Spleen (tissue), 11 donors: ENCODE measurements at regions not wholly inside any gene's neighbourhood (a gene's known extent, or its start where the extent isn't known, plus 50 kb on each side); places are given as distances from the start of the nearest gene placed in this dataset.

Experiments
- DNase-seq: peaks from one replicate; pipeline ENCODE4 v3.0.0-alpha.2; 2020
- H3K27ac ChIP-seq, 8 donors: fragments of 200-600 bp; sonication (generic) in 7 of 8; 1 replicate in 4 of 8; 2 replicates in 4 of 8; pipeline versions ENCODE4 v1.5.0 to v1.8.0; 2016 to 2021; ENCODE audit warnings: inconsistent platforms in 4 of 8, mild to moderate bottlenecking in 4 of 8, moderate library complexity in 1 of 8
- H3K27me3 ChIP-seq, 7 donors: fragments of 200-600 bp; sonication (generic) in 6 of 7; replicated peaks in 1 of 7; 1 replicate in 4 of 7; 2 replicates in 3 of 7; pipeline versions ENCODE4 v1.5.0 to v1.8.0; 2016 to 2021; ENCODE audit warnings: inconsistent platforms in 3 of 7, mild to moderate bottlenecking in 1 of 7
- H3K36me3 ChIP-seq, 6 donors: fragments of 200-600 bp; sonication (generic) in 5 of 6; 1 replicate in 4 of 6; 2 replicates in 2 of 6; pipeline versions ENCODE4 v1.5.0 to v1.8.0; 2016 to 2021; ENCODE audit warnings: inconsistent platforms in 2 of 6
- H3K4me1 ChIP-seq, 6 donors: fragments of 200-600 bp; sonication (generic) in 5 of 6; 1 replicate in 3 of 6; 2 replicates in 3 of 6; pipeline versions ENCODE4 v1.5.0 to v1.8.0; 2016 to 2021; ENCODE audit warnings: inconsistent platforms in 3 of 6
- H3K4me3 ChIP-seq, 8 donors: fragments of 200-600 bp; sonication (generic) in 7 of 8; 1 replicate in 4 of 8; 2 replicates in 4 of 8; pipeline versions ENCODE4 v1.5.0 to v1.8.0; 2016 to 2021; ENCODE audit warnings: inconsistent platforms in 4 of 8, mild to moderate bottlenecking in 4 of 8, moderate library complexity in 2 of 8
- H3K9me3 ChIP-seq, 8 donors: fragments of 200-600 bp; sonication (generic) in 7 of 8; 1 replicate in 4 of 8; 2 replicates in 4 of 8; pipeline versions ENCODE4 v1.5.0 to v1.8.0; 2016 to 2021; ENCODE audit warnings: inconsistent platforms in 4 of 8
- POLR2A ChIP-seq, 3 donors: fragments of 450-650 bp; IDR thresholded peaks; one replicate each; pipeline ENCODE4 v1.5.1; 2017; ENCODE audit warnings: antibody characterized with exemption in 3 of 3, mild to moderate bottlenecking in 1 of 3
- POLR2AphosphoS5 ChIP-seq, 3 donors: sonication (generic); formaldehyde crosslinking; IDR thresholded peaks; one replicate each; pipeline ENCODE4 v1.5.1; 2017; ENCODE audit warnings: antibody characterized with exemption in 3 of 3
- WGBS, 5 donors: extraction: QIAGEN DNeasy Blood & Tissue Kit in 3 of 5; methylation state at CpG; one replicate each; pipeline versions ENCODE4 v1.1.5 to v1.1.7; 2013 to 2018; 5-methylcytosine and 5-hydroxymethylcytosine counted together
- intact Hi-C: fragments of 100-400 bp; cut with DNase I; formaldehyde crosslinking; loops from one replicate; pipeline ENCODE4 v1.15.0; 2023; ENCODE audit warnings: low total_unique reads
- TF ChIP-seq, protein P1 (sequence below), 11 experiments: fragments of 200-600 bp in 7 of 11; fragments of 450-650 bp in 4 of 11; sonication (generic) in 4 of 11; IDR thresholded peaks in 8 of 11; conservative IDR thresholded peaks in 3 of 11; 1 replicate in 7 of 11; 2 replicates in 4 of 11; pipeline versions ENCODE4 v1.4.0 to v1.8.0; 2016 to 2021; ENCODE audit warnings: antibody characterized with exemption in 11 of 11, inconsistent platforms in 4 of 11, mild to moderate bottlenecking in 1 of 11
- donor health status: healthy with polysubstance abuse.
- donor health status: DM: no; HTN: no; CAD: no; lungs with moderate emphysema.
- donor health status: DM: no; HTN: no; CAD: no.
- donor health status: Bipolar disorder and iron deficiency.
- donor health status: healthy.
- donor health status: DM: no; HTN: no; CAD: no.
- donor health status: DM: yes; HTN: yes; CAD: no.

DNA sequence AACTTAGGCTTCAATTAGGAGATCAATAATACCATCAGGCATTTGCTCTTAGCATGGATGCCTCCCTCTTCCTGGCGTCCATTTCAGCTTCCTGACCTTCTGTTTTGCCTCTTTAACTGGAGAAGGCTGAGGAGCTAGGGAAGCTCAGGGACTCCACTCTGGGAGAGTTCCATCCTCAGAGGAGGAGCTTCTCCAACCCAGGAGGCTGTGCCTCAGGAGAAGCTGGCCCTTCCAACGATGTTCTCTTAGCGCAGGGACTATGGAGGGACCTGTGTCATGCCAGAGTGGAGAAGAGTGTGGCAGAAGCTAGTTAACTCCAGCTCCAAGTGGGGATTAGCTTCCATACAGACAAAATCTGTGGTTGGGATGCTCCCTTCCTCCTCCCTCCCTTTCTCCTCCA is 58.0 kb downstream of the KCNA5 start:
- WGBS, 5 donors: 82 to 96% (median 92%) methylated on average over 3 of the region's 3 CpGs
- Histone ChIP-seq H3K4me3 (no peak overlapping the region), H3K27ac (no peak overlapping the region), H3K27me3 (peaks cover 0 to 11% (median 0%) of the 10 kb centered on the region in 7 donors), H3K4me1 (no peaks in the 10 kb centered on the region), H3K9me3 (peaks cover 0 to 4% (median 0%) of the 10 kb centered on the region in 8 donors), H3K36me3 (no peaks in the 10 kb centered on the region)
- no peak for DNase-seq
- TF ChIP-seq POLR2AphosphoS5 (IDR thresholded peaks at IDR 0.05) (no peak), POLR2A (IDR thresholded peaks at IDR 0.05) (no peak)
- TF ChIP-seq, protein P1, sequence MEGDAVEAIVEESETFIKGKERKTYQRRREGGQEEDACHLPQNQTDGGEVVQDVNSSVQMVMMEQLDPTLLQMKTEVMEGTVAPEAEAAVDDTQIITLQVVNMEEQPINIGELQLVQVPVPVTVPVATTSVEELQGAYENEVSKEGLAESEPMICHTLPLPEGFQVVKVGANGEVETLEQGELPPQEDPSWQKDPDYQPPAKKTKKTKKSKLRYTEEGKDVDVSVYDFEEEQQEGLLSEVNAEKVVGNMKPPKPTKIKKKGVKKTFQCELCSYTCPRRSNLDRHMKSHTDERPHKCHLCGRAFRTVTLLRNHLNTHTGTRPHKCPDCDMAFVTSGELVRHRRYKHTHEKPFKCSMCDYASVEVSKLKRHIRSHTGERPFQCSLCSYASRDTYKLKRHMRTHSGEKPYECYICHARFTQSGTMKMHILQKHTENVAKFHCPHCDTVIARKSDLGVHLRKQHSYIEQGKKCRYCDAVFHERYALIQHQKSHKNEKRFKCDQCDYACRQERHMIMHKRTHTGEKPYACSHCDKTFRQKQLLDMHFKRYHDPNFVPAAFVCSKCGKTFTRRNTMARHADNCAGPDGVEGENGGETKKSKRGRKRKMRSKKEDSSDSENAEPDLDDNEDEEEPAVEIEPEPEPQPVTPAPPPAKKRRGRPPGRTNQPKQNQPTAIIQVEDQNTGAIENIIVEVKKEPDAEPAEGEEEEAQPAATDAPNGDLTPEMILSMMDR (IDR thresholded peaks at IDR 0.05 in 8 of 11, conservative IDR thresholded peaks at IDR 0.05 in 3 of 11): no peak
- intact Hi-C loops: no loop called here

DNA sequence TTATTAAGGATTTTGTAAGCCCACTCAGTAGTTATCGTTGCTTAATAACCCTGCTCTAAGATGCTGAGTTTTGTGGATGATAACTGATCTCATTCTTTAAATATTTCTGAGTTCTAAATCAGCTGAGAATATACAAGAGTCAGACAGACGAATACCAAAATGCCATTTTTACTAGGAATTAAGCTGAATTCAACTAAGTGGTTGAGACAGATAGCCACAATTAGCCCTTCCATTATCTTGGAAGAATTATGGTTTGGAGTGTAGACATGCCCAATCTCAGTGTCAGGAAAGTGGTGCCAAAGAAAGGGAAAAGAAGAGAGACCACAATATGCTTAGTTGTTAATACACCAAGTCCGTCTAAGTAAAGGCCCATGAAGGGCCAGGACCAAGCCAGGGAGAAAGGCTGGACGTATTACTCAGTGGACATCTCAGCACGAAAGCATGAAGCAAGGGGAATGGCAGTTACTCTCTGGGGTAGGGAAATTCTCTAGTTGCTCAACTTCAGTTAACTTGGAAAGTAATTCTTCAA is 58.6 kb downstream of the KCNA5 start:
- Histone ChIP-seq H3K9me3 (peaks cover 0 to 4% (median 0%) of the 10 kb centered on the region in 8 donors), H3K4me1 (no peaks in the 10 kb centered on the region), H3K4me3 (no peak overlapping the region), H3K36me3 (no peaks in the 10 kb centered on the region), H3K27ac (no peak overlapping the region), H3K27me3 (peaks cover 0 to 10% (median 0%) of the 10 kb centered on the region in 7 donors)
- intact Hi-C loops: no loop called here
- DNase-seq: no peak
- WGBS, 5 donors: 75 to 87% (median 81%) methylated on average over 5 of the region's 5 CpGs
- no peak for TF ChIP-seq POLR2AphosphoS5 (IDR thresholded peaks at IDR 0.05)
- TF ChIP-seq, protein P1 (IDR thresholded peaks at IDR 0.05 in 8 of 11, conservative IDR thresholded peaks at IDR 0.05 in 3 of 11): no peak
- TF ChIP-seq POLR2A (IDR thresholded peaks at IDR 0.05): no peak

DNA sequence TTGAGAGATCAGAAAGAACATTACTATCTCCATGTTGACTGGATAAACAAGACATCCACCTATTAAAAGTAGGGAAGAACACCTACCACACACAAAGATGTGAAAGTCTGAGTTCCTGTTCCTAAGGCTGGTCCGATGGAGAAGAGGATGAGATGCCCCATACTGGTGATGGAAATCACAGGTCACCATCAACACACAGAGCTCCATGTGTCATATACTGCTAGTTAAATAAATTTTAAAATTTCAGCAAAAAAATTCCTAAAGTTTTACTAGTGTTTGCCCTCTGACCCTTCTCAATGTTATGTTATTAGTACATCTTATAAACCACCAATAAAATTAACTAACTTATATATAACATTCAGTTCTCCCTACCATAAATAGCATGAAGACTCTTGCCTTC is 59.1 kb downstream of the KCNA5 start:
- Histone ChIP-seq H3K4me1 (no peaks in the 10 kb centered on the region), H3K36me3 (no peaks in the 10 kb centered on the region), H3K9me3 (peaks cover 0 to 4% (median 0%) of the 10 kb centered on the region in 8 donors), H3K27ac (no peak overlapping the region), H3K4me3 (no peak overlapping the region), H3K27me3 (peaks cover 0 to 10% (median 0%) of the 10 kb centered on the region in 7 donors)
- intact Hi-C loops: no loop called here
- 87 to 97% (median 90%) methylated on average over 1 of the region's 1 CpG for WGBS, 5 donors
- TF ChIP-seq POLR2A (IDR thresholded peaks at IDR 0.05) (no peak), POLR2AphosphoS5 (IDR thresholded peaks at IDR 0.05) (no peak)
- TF ChIP-seq, protein P1 (IDR thresholded peaks at IDR 0.05 in 8 of 11, conservative IDR thresholded peaks at IDR 0.05 in 3 of 11): no peak
- DNase-seq: no peak

DNA sequence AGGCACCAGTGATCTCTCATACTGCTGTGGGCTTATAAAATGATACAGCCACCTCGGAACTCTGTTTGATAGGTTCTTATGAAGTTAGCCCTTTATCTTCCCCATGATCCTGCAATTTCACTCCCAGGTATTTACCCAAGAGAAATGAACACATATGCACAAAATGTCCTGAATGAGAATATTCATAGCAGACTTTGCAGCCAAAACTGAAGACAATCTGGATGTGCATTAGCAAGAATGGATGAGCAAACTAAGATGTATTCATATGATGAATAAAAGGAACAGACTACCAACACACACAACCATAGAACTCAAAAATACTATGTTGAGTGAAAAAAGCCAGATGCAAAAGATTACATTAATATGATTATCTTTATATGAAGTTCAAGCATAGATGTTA is 66.7 kb downstream of the KCNA5 start:
- WGBS, 5 donors: 72 to 98% (median 87%) methylated on average over 1 of the region's 1 CpG
- DNase-seq: no peak
- intact Hi-C loops: no loop called here
- Histone ChIP-seq H3K4me1 (no peaks in the 10 kb centered on the region), H3K27me3 (peaks cover 0 to 7% (median 0%) of the 10 kb centered on the region in 7 donors), H3K27ac (no peak overlapping the region), H3K9me3 (peaks cover 0 to 4% (median 0%) of the 10 kb centered on the region in 8 donors), H3K4me3 (no peak overlapping the region), H3K36me3 (no peaks in the 10 kb centered on the region)
- no peak for TF ChIP-seq POLR2AphosphoS5 (IDR thresholded peaks at IDR 0.05)
- TF ChIP-seq POLR2A (IDR thresholded peaks at IDR 0.05): no peak
- TF ChIP-seq, protein P1 (IDR thresholded peaks at IDR 0.05 in 8 of 11, conservative IDR thresholded peaks at IDR 0.05 in 3 of 11): no peak
